HCT116 (cell line): ENCODE measurements at regions not wholly inside any gene's neighbourhood (a gene's known extent, or its start where the extent isn't known, plus 50 kb on each side); places are given as distances from the start of the nearest gene placed in this dataset.

Experiments used
- ATAC-seq: fragments of 200-7000 bp; cut with Tn5 transposase; 2 replicates; pipeline ENCODE4 v1.9.1; 2020; ENCODE audit warnings: mild to moderate bottlenecking, moderate library complexity
- BruUV-seq: library from RNA; stranded (reverse); fragments of 400-500 nt; replicated peaks from 2 replicates; lab custom pipeline; 2021; lab: Mats Ljungman, UMichigan
- CTCF ChIA-PET: fragments of 300-600 bp; sonication (Branson Sonifier 250); formaldehyde crosslinking; loops from one replicate; lab custom pipeline; 2021; ENCODE audit warnings: antibody characterized with exemption; lab: Charles Lee
- POLR2A ChIA-PET: fragments of 300-600, 350-600 bp; sonication (Branson Sonifier 250); formaldehyde crosslinking; loops from one replicate; lab custom pipeline; 2021; ENCODE audit warnings: antibody characterized with exemption; lab: Charles Lee
- RAD21 ChIA-PET, 2 experiments: fragments of 300-600 bp; sonication (Branson Sonifier 250); formaldehyde crosslinking; loops; one replicate each; lab custom pipeline; 2023; ENCODE audit warnings: low total read pairs in 2 of 2; ENCODE audit not compliant: uncharacterized antibody in 2 of 2, unreplicated experiment in 2 of 2, low non-redundant PET in 1 of 2; lab: Charles Lee
- DNase-seq: peaks from one replicate; pipeline ENCODE4 v3.0.0-alpha.2; 2010; ENCODE audit warnings: low read depth, low spot score
- H2AFZ ChIP-seq: fragments of 200-600 bp; shearing (Covaris generic), sonication (generic); 2 replicates; pipeline ENCODE4 v1.6.1; 2017; ENCODE audit warnings: low read depth, mixed run types, mixed read lengths, antibody characterized with exemption, low read length; ENCODE audit not compliant: poor library complexity, severe bottlenecking
- H3K27ac ChIP-seq: 2 replicates; pipeline ENCODE4 v1.5.1; 2012; ENCODE audit warnings: low read depth, low read length
- H3K27me3 ChIP-seq: fragments of 200-600 bp; sonication (generic); 2 replicates; pipeline ENCODE4 v1.6.1; 2016; ENCODE audit warnings: mixed run types, low read length, mixed read lengths; ENCODE audit not compliant: insufficient read depth
- H3K36me3 ChIP-seq, 2 experiments: fragments of 200-500 bp in 1 of 2; fragments of 200-600 bp in 1 of 2; sonication (Bioruptor generic) in 1 of 2; sonication (generic) in 1 of 2; 2 replicates each; pipeline versions ENCODE4 v1.5.1 to v1.6.1; 2014 to 2016; ENCODE audit warnings: low read length in 2 of 2, inconsistent platforms in 1 of 2, mixed read lengths in 1 of 2, mixed run types in 1 of 2; ENCODE audit not compliant: insufficient read depth in 2 of 2, control insufficient read depth in 1 of 2
- H3K4me1 ChIP-seq, 2 experiments: fragments of 200-600 bp in 1 of 2; sonication (generic) in 1 of 2; 2 replicates each; pipeline versions ENCODE4 v1.5.1 to v1.6.1; 2012 to 2017; ENCODE audit warnings: low read length in 2 of 2, inconsistent platforms in 1 of 2, mild to moderate bottlenecking in 1 of 2, mixed read lengths in 1 of 2, mixed run types in 1 of 2, moderate library complexity in 1 of 2; ENCODE audit not compliant: insufficient read depth in 2 of 2, control insufficient read depth in 1 of 2
- H3K4me2 ChIP-seq: fragments of 200-600 bp; sonication (generic); 2 replicates; pipeline ENCODE4 v1.6.1; 2017; ENCODE audit warnings: mixed run types, low read length, mixed read lengths
- H3K4me3 ChIP-seq, 2 experiments: fragments of 200-600 bp in 1 of 2; sonication (generic) in 1 of 2; replicated peaks in 1 of 2; 2 replicates each; pipeline ENCODE4 v1.5.1; 2011 to 2016; ENCODE audit warnings: low read length in 2 of 2, control low read depth in 1 of 2, low read depth in 1 of 2, mild to moderate bottlenecking in 1 of 2, mixed read lengths in 1 of 2, mixed run types in 1 of 2
- H3K79me2 ChIP-seq: fragments of 200-600 bp; sonication (generic); 2 replicates; pipeline ENCODE4 v1.6.1; 2017; ENCODE audit warnings: mild to moderate bottlenecking, mixed run types, low read length, moderate library complexity, mixed read lengths; ENCODE audit not compliant: insufficient read depth
- H3K9ac ChIP-seq: fragments of 200-600 bp; sonication (generic); 2 replicates; pipeline ENCODE4 v1.6.1; 2016; ENCODE audit warnings: low read length, mixed read lengths
- H3K9me2 ChIP-seq: fragments of 200-600 bp; sonication (generic), shearing (Covaris generic); 2 replicates; pipeline ENCODE4 v1.6.1; 2017; ENCODE audit warnings: mixed run types, mild to moderate bottlenecking, moderate library complexity; ENCODE audit not compliant: insufficient read depth
- H3K9me3 ChIP-seq, 2 experiments: fragments of 200-500 bp in 1 of 2; fragments of 200-600 bp in 1 of 2; sonication (Bioruptor generic) in 1 of 2; sonication (generic) in 1 of 2; 2 replicates each; pipeline ENCODE4 v1.6.1; 2014 to 2017; ENCODE audit warnings: low read length in 2 of 2, mixed read lengths in 2 of 2, inconsistent platforms in 1 of 2, low read depth in 1 of 2, mild to moderate bottlenecking in 1 of 2, mixed run types in 1 of 2, moderate library complexity in 1 of 2; ENCODE audit not compliant: control insufficient read depth in 1 of 2, insufficient read depth in 1 of 2
- H4K20me1 ChIP-seq: fragments of 200-600 bp; sonication (generic), shearing (Covaris generic); 2 replicates; pipeline ENCODE4 v1.6.1; 2017; ENCODE audit warnings: mixed run types, mild to moderate bottlenecking, moderate library complexity; ENCODE audit not compliant: insufficient read depth
- CEBPB ChIP-seq: IDR thresholded peaks from 2 replicates; pipeline ENCODE4 v1.6.1; 2012; ENCODE audit warnings: low read depth
- EGR1 ChIP-seq: IDR thresholded peaks from 2 replicates; pipeline ENCODE4 v1.6.1; 2012; ENCODE audit warnings: low read depth
- ELF1 ChIP-seq: IDR thresholded peaks from 2 replicates; pipeline ENCODE4 v1.6.1; 2012; ENCODE audit warnings: low read depth, borderline replicate concordance
- POLR2A ChIP-seq: IDR thresholded peaks from 2 replicates; pipeline ENCODE4 v1.7.0; 2011; ENCODE audit warnings: borderline replicate concordance; ENCODE audit not compliant: insufficient read depth, insufficient read length; ENCODE audit errors: extremely low read depth
- SRF ChIP-seq: IDR thresholded peaks from 2 replicates; pipeline ENCODE4 v1.6.1; 2012; ENCODE audit warnings: low read depth
- YY1 ChIP-seq: IDR thresholded peaks from 2 replicates; pipeline ENCODE4 v1.6.1; 2011; ENCODE audit warnings: low read length, low read depth, moderate library complexity, mild to moderate bottlenecking; ENCODE audit not compliant: insufficient replicate concordance; ENCODE audit errors: extremely low read depth
- ZFX ChIP-seq: fragments of 450-650 bp; IDR thresholded peaks from 2 replicates; pipeline ENCODE4 v1.6.1; 2017
- intact Hi-C: fragments of 100-400 bp; cut with micrococcal nuclease; formaldehyde crosslinking; loops from 2 replicates; pipeline ENCODE4 v1.10.0; 2022
- TF ChIP-seq, protein P1 (sequence below), 3 experiments: fragments of 200-600 bp in 1 of 3; sonication (generic) in 1 of 3; IDR thresholded peaks in 2 of 3; conservative IDR thresholded peaks in 1 of 3; 2 replicates each; pipeline ENCODE4 v1.5.1; 2012 to 2017; ENCODE audit warnings: low read depth in 2 of 3, low read length in 2 of 3, antibody characterized with exemption in 1 of 3, borderline replicate concordance in 1 of 3, control low read depth in 1 of 3, mild to moderate bottlenecking in 1 of 3, mixed read lengths in 1 of 3, mixed run types in 1 of 3, moderate library complexity in 1 of 3; ENCODE audit not compliant: insufficient read depth in 1 of 3
- TF ChIP-seq, protein P2 (sequence below): IDR thresholded peaks from 2 replicates; pipeline ENCODE4 v1.6.1; 2011; ENCODE audit warnings: mild to moderate bottlenecking, low read length, moderate library complexity; ENCODE audit not compliant: insufficient replicate concordance; ENCODE audit errors: extremely low read depth
- TF ChIP-seq, protein P3 (sequence below): IDR thresholded peaks from 2 replicates; pipeline ENCODE4 v1.6.1; 2012

DNA sequence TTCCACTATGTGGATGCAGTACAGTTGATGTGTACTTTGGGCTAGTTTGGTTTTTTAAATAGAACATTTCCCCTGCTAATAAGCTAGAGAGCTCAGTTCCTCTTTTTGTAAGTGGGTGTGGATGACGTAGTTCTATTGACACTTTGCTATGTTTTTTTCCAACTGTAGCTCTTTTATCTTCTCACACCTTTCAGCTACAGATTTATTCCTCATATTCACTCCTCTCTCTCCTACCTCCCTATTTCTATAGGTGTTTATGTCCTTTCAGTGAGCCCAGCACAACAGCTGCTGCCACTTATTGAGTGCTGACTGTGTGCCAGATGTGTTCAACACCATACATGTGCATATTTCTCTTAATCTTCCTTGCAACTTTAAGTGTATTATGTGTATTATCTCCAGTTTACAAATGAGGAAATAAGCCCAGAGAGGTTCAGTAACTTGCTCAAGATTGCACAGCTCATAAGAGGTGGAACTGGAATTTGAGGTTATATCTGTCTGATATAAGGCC, 215.7 kb downstream of the SEMA6A start:
- Histone ChIP-seq H3K9me2 (no peaks in the 10 kb centered on the region), H2AFZ (no peak overlapping the region), H3K4me1 (no peaks in the 10 kb centered on the region), H3K27ac (no peak overlapping the region), H3K4me3 (no peak overlapping the region), H3K9me3 (no peaks in the 10 kb centered on the region; a peak in 1 of 4 replicates), H3K27me3 (no peaks in the 10 kb centered on the region), H3K79me2 (no peaks in the 10 kb centered on the region), H3K9ac (no peak overlapping the region), H3K4me2 (no peak overlapping the region), H4K20me1 (no peaks in the 10 kb centered on the region), H3K36me3 (no peaks in the 10 kb centered on the region)
- DNase-seq (no peak), ATAC-seq (no peak)
- RAD21 ChIA-PET = no interaction called here
- CTCF ChIA-PET = no interaction called here
- intact Hi-C loops = no loop called here
- POLR2A ChIA-PET = interaction anchor here (0.5 kb wide), 1 partner anchor 296 kb away, joined by 3 read pairs; no protein-coding TSS in a partner anchor
- TF ChIP-seq CEBPB (no peak), ZFX (no peak), EGR1 (no peak), YY1 (no peak), ELF1 (no peak), POLR2A (no peak), SRF (no peak)
- TF ChIP-seq, protein P1, sequence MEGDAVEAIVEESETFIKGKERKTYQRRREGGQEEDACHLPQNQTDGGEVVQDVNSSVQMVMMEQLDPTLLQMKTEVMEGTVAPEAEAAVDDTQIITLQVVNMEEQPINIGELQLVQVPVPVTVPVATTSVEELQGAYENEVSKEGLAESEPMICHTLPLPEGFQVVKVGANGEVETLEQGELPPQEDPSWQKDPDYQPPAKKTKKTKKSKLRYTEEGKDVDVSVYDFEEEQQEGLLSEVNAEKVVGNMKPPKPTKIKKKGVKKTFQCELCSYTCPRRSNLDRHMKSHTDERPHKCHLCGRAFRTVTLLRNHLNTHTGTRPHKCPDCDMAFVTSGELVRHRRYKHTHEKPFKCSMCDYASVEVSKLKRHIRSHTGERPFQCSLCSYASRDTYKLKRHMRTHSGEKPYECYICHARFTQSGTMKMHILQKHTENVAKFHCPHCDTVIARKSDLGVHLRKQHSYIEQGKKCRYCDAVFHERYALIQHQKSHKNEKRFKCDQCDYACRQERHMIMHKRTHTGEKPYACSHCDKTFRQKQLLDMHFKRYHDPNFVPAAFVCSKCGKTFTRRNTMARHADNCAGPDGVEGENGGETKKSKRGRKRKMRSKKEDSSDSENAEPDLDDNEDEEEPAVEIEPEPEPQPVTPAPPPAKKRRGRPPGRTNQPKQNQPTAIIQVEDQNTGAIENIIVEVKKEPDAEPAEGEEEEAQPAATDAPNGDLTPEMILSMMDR (IDR thresholded peaks at IDR 0.05 in 2 of 3, conservative IDR thresholded peaks at IDR 0.05 in 1 of 3; ENCODE audit: borderline replicate concordance in 1 of 3, insufficient read depth in 1 of 3, low read depth in 2 of 3, low read length in 2 of 3) = no peak
- TF ChIP-seq, protein P2, sequence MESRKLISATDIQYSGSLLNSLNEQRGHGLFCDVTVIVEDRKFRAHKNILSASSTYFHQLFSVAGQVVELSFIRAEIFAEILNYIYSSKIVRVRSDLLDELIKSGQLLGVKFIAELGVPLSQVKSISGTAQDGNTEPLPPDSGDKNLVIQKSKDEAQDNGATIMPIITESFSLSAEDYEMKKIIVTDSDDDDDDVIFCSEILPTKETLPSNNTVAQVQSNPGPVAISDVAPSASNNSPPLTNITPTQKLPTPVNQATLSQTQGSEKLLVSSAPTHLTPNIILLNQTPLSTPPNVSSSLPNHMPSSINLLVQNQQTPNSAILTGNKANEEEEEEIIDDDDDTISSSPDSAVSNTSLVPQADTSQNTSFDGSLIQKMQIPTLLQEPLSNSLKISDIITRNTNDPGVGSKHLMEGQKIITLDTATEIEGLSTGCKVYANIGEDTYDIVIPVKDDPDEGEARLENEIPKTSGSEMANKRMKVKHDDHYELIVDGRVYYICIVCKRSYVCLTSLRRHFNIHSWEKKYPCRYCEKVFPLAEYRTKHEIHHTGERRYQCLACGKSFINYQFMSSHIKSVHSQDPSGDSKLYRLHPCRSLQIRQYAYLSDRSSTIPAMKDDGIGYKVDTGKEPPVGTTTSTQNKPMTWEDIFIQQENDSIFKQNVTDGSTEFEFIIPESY = no peak
- TF ChIP-seq, protein P3, sequence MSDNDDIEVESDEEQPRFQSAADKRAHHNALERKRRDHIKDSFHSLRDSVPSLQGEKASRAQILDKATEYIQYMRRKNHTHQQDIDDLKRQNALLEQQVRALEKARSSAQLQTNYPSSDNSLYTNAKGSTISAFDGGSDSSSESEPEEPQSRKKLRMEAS = no peak
- BruUV-seq = no TSS peak
